ENCODE measurements at regions not wholly inside any gene's neighbourhood (a gene's known extent, or its start where the extent isn't known, plus 50 kb on each side); places are given as distances from the start of the nearest gene placed in this dataset.

DNA sequence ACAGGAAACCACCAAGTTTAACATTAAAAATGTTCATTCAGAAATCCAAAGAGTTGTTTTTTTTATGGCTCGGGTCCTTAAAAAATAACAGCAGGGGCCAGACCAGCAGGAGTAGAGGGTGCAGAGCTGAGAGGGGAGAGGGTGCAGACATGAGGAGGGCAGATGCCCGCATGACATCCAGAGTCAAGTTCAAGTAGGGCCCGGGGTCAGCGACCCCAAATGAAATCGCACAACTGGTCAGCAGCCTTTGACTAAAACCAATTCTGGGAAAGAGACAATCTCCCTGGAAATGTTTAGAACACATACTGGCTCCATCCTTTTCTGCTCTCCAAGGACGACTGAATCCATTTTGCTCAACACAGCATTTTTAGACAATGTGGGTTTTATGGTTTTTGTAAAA is 297.5 kb downstream of the FGFR2 start:
- no peak for TF ChIP-seq SUZ12 (IDR thresholded peaks at IDR 0.05; ENCODE audit: extremely low read depth, insufficient read depth, insufficient read length)
- no peak for TF ChIP-seq YY1 (IDR thresholded peaks at IDR 0.05; ENCODE audit: insufficient read depth, insufficient read length)
- TF ChIP-seq ZNF274 (IDR thresholded peaks at IDR 0.05; ENCODE audit: low read depth, low read length) = no peak
